Spleen (tissue), 11 donors: ENCODE measurements at regions not wholly inside any gene's neighbourhood (a gene's known extent, or its start where the extent isn't known, plus 50 kb on each side); places are given as distances from the start of the nearest gene placed in this dataset.
"Not testable (repeated sequence)": the region's sequence is repeated elsewhere in the genome, so short reads cannot be mapped to it uniquely, and the experiment has no call there.

Source experiments
- DNase-seq: peaks from one replicate; pipeline ENCODE4 v3.0.0-alpha.2; 2020
- H3K27ac ChIP-seq, 8 donors: fragments of 200-600 bp; sonication (generic) in 7 of 8; 1 replicate in 4 of 8; 2 replicates in 4 of 8; pipeline versions ENCODE4 v1.5.0 to v1.8.0; 2016 to 2021; ENCODE audit warnings: inconsistent platforms in 4 of 8, mild to moderate bottlenecking in 4 of 8, moderate library complexity in 1 of 8
- H3K27me3 ChIP-seq, 7 donors: fragments of 200-600 bp; sonication (generic) in 6 of 7; replicated peaks in 1 of 7; 1 replicate in 4 of 7; 2 replicates in 3 of 7; pipeline versions ENCODE4 v1.5.0 to v1.8.0; 2016 to 2021; ENCODE audit warnings: inconsistent platforms in 3 of 7, mild to moderate bottlenecking in 1 of 7
- H3K36me3 ChIP-seq, 6 donors: fragments of 200-600 bp; sonication (generic) in 5 of 6; 1 replicate in 4 of 6; 2 replicates in 2 of 6; pipeline versions ENCODE4 v1.5.0 to v1.8.0; 2016 to 2021; ENCODE audit warnings: inconsistent platforms in 2 of 6
- H3K4me1 ChIP-seq, 6 donors: fragments of 200-600 bp; sonication (generic) in 5 of 6; 1 replicate in 3 of 6; 2 replicates in 3 of 6; pipeline versions ENCODE4 v1.5.0 to v1.8.0; 2016 to 2021; ENCODE audit warnings: inconsistent platforms in 3 of 6
- H3K4me3 ChIP-seq, 8 donors: fragments of 200-600 bp; sonication (generic) in 7 of 8; 1 replicate in 4 of 8; 2 replicates in 4 of 8; pipeline versions ENCODE4 v1.5.0 to v1.8.0; 2016 to 2021; ENCODE audit warnings: inconsistent platforms in 4 of 8, mild to moderate bottlenecking in 4 of 8, moderate library complexity in 2 of 8
- H3K9me3 ChIP-seq, 8 donors: fragments of 200-600 bp; sonication (generic) in 7 of 8; 1 replicate in 4 of 8; 2 replicates in 4 of 8; pipeline versions ENCODE4 v1.5.0 to v1.8.0; 2016 to 2021; ENCODE audit warnings: inconsistent platforms in 4 of 8
- POLR2A ChIP-seq, 3 donors: fragments of 450-650 bp; IDR thresholded peaks; one replicate each; pipeline ENCODE4 v1.5.1; 2017; ENCODE audit warnings: antibody characterized with exemption in 3 of 3, mild to moderate bottlenecking in 1 of 3
- POLR2AphosphoS5 ChIP-seq, 3 donors: sonication (generic); formaldehyde crosslinking; IDR thresholded peaks; one replicate each; pipeline ENCODE4 v1.5.1; 2017; ENCODE audit warnings: antibody characterized with exemption in 3 of 3
- WGBS, 5 donors: extraction: QIAGEN DNeasy Blood & Tissue Kit in 3 of 5; methylation state at CpG; one replicate each; pipeline versions ENCODE4 v1.1.5 to v1.1.7; 2013 to 2018; 5-methylcytosine and 5-hydroxymethylcytosine counted together
- intact Hi-C: fragments of 100-400 bp; cut with DNase I; formaldehyde crosslinking; loops from one replicate; pipeline ENCODE4 v1.15.0; 2023; ENCODE audit warnings: low total_unique reads
- TF ChIP-seq, protein P1 (sequence below), 11 experiments: fragments of 200-600 bp in 7 of 11; fragments of 450-650 bp in 4 of 11; sonication (generic) in 4 of 11; IDR thresholded peaks in 8 of 11; conservative IDR thresholded peaks in 3 of 11; 1 replicate in 7 of 11; 2 replicates in 4 of 11; pipeline versions ENCODE4 v1.4.0 to v1.8.0; 2016 to 2021; ENCODE audit warnings: antibody characterized with exemption in 11 of 11, inconsistent platforms in 4 of 11, mild to moderate bottlenecking in 1 of 11
- donor health status: healthy with polysubstance abuse.
- donor health status: DM: no; HTN: no; CAD: no; lungs with moderate emphysema.
- donor health status: DM: no; HTN: no; CAD: no.
- donor health status: Bipolar disorder and iron deficiency.
- donor health status: healthy.
- donor health status: DM: no; HTN: no; CAD: no.
- donor health status: DM: yes; HTN: yes; CAD: no.

DNA sequence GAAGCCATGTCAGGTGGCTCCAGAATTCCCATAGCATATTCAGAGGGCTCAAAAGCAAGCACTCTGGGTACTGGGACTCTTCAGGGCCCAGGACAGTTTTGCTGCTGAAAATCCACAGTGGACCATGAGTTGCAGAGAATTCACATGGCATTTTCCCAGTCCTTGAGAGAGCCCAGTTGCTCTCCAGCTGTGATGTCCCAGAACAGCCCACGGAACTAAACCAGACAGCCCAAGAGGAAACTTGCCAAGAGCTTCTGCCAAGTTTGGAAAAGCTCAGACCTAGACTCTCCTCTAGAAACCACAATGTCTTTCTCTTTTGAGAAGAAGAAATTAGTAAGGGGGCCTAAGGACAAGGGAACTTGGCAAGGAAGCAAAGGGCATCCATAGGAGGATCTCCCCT lies 69.4 kb downstream of the RGS2 start:
- H3K36me3 ChIP-seq, result no peaks in the 10 kb centered on the region
- TF ChIP-seq POLR2A (IDR thresholded peaks at IDR 0.05) (no peak), POLR2AphosphoS5 (IDR thresholded peaks at IDR 0.05) (no peak)
- TF ChIP-seq, protein P1, sequence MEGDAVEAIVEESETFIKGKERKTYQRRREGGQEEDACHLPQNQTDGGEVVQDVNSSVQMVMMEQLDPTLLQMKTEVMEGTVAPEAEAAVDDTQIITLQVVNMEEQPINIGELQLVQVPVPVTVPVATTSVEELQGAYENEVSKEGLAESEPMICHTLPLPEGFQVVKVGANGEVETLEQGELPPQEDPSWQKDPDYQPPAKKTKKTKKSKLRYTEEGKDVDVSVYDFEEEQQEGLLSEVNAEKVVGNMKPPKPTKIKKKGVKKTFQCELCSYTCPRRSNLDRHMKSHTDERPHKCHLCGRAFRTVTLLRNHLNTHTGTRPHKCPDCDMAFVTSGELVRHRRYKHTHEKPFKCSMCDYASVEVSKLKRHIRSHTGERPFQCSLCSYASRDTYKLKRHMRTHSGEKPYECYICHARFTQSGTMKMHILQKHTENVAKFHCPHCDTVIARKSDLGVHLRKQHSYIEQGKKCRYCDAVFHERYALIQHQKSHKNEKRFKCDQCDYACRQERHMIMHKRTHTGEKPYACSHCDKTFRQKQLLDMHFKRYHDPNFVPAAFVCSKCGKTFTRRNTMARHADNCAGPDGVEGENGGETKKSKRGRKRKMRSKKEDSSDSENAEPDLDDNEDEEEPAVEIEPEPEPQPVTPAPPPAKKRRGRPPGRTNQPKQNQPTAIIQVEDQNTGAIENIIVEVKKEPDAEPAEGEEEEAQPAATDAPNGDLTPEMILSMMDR (IDR thresholded peaks at IDR 0.05 in 8 of 11, conservative IDR thresholded peaks at IDR 0.05 in 3 of 11), result no peak
- no peaks in the 10 kb centered on the region for H3K27me3 ChIP-seq
- peaks cover 0 to 25% (median 8%) of the 10 kb centered on the region in 6 donors for H3K4me1 ChIP-seq
- H3K27ac ChIP-seq, result peak overlapping the region in 5 of 8 donors; percentile 0 to 80 (median 65)
- no peaks in the 10 kb centered on the region for H3K9me3 ChIP-seq
- intact Hi-C loops, result no loop called here
- no peak for DNase-seq
- H3K4me3 ChIP-seq, result peak overlapping the region in 1 of 8 donors; percentile 28
- 42 to 87% (median 73%) methylated on average over 1 of the region's 1 CpG for WGBS, 5 donors

DNA sequence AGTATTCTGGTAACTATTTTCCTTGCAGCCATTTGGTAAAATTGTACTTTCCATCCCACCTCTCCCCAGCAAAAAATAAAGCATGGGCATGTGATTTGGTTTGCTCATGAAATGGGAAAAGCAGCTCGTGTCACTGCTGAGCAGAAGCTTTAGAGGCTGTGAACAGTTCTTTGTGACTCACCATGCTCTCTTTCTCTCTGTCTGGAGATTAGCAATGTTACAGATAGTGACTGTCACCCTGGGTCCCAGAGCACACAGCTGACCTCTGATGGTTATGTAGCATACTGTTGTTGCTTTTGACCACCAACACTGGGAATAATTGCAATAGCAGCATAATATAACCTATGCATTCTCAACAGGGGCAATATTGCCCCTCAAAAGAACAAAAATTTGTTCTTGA lies 70.6 kb downstream of the RGS2 start:
- Histone ChIP-seq H3K36me3 (no peaks in the 10 kb centered on the region), H3K4me3 (no peak overlapping the region), H3K27me3 (no peaks in the 10 kb centered on the region), H3K9me3 (no peaks in the 10 kb centered on the region), H3K4me1 (peaks cover 0 to 26% (median 8%) of the 10 kb centered on the region in 6 donors), H3K27ac (peak overlapping the region in 2 of 8 donors; percentile 74 to 80)
- WGBS, 5 donors, result 56 to 92% (median 62%) methylated on average over 1 of the region's 1 CpG
- no peak for DNase-seq
- TF ChIP-seq POLR2A (IDR thresholded peaks at IDR 0.05), result no peak
- intact Hi-C loops, result no loop called here

DNA sequence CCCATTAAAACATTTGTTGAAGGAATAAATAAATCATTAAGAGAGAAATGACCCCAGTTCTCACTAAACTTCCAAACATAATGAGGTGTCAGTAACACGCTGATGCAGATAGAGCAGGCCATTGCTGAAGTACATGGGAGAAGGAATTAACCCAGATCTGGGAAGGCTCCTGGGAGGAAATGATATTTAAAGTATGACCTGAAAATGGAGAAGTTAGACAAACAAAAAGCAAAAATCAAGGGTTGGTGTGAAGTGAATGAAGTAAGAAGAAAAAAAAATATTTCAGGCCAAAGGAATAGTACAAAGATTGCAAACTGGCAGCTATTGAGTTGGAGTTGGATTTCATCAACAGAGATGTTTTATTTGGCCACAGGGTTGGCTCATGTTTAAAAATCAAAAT lies 71.4 kb downstream of the RGS2 start:
- H3K4me1 ChIP-seq, result peaks cover 0 to 26% (median 8%) of the 10 kb centered on the region in 6 donors
- no peak overlapping the region for H3K4me3 ChIP-seq
- H3K36me3 ChIP-seq, result no peaks in the 10 kb centered on the region
- no peaks in the 10 kb centered on the region for H3K27me3 ChIP-seq
- peak overlapping the region in 2 of 8 donors; percentile 1 to 2 for H3K27ac ChIP-seq
- intact Hi-C loops, result no loop called here
- H3K9me3 ChIP-seq, result no peaks in the 10 kb centered on the region
- DNase-seq, result no peak
- WGBS, 5 donors, result 65 to 86% (median 79%) methylated on average over 1 of the region's 1 CpG
- no peak for TF ChIP-seq POLR2AphosphoS5 (IDR thresholded peaks at IDR 0.05)
- TF ChIP-seq, protein P1 (IDR thresholded peaks at IDR 0.05 in 8 of 11, conservative IDR thresholded peaks at IDR 0.05 in 3 of 11), result no peak
- no peak for TF ChIP-seq POLR2A (IDR thresholded peaks at IDR 0.05)

DNA sequence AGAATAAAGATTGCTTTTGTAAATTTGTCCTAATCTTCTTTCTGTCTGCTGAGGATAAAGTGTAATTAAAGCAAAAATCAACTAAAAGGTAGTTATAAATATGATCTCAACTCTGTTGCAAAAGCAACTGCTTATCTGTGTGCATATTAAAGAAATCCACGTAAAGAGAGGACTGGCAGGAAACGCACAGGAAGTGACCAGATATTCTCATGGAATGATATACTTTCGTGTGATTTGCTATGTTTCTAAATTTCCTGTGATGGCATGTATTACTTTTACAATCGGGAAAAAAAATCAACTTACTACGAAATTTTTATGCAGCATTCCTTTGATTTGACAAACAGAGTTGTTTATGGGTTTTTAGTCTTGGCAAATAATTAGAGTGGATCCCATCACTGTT lies 75.4 kb downstream of the RGS2 start:
- no peaks in the 10 kb centered on the region for H3K27me3 ChIP-seq
- H3K27ac ChIP-seq, result no peak overlapping the region
- 51 to 70% (median 58%) methylated on average over 5 of the region's 5 CpGs for WGBS, 5 donors
- intact Hi-C loops, result no loop called here
- no peaks in the 10 kb centered on the region for H3K9me3 ChIP-seq
- H3K4me1 ChIP-seq, result peaks cover 0 to 10% (median 0%) of the 10 kb centered on the region in 6 donors
- TF ChIP-seq POLR2A (IDR thresholded peaks at IDR 0.05) (no peak), POLR2AphosphoS5 (IDR thresholded peaks at IDR 0.05) (no peak)
- TF ChIP-seq, protein P1 (IDR thresholded peaks at IDR 0.05 in 8 of 11, conservative IDR thresholded peaks at IDR 0.05 in 3 of 11), result no peak
- H3K4me3 ChIP-seq, result no peak overlapping the region
- DNase-seq, result no peak
- no peaks in the 10 kb centered on the region for H3K36me3 ChIP-seq

DNA sequence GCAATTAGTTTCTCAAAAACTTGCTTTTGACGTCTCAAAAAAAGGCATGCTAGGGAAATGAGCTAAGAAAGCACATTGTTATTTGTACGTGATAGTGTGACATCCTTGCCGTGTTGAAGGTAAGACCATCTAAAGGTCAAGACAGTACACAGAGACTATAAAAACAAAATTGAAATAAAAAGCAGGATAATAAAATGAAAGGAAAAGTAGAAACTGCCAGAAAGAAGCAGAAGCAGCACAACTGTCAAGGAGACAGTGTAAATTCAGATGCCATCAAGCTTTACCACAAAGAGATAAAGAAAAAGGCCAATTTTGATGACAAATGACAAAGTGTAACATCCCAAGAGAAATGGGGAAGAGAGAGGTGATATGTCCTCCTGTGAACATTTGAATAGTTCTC lies 76.5 kb downstream of the RGS2 start:
- H3K27ac ChIP-seq, DNase-seq, H3K4me3 ChIP-seq, H3K27me3 ChIP-seq, H3K9me3 ChIP-seq, H3K36me3 ChIP-seq, H3K4me1 ChIP-seq, intact Hi-C loops: not testable (repeated sequence)
- 66 to 91% (median 81%) methylated on average over 3 of the region's 3 CpGs for WGBS, 5 donors
